HG03196 (cell line): ENCODE measurements at regions not wholly inside any gene's neighbourhood (a gene's known extent, or its start where the extent isn't known, plus 50 kb on each side); places are given as distances from the start of the nearest gene placed in this dataset.
"Not testable (repeated sequence)": the region's sequence is repeated elsewhere in the genome, so short reads cannot be mapped to it uniquely, and the experiment has no call there.

Experiments used
- ATAC-seq: cut with Tn5 transposase; IDR thresholded peaks from one replicate; pipeline ENCODE4 v1.9.1; 2021; ENCODE audit not compliant: unreplicated experiment

DNA sequence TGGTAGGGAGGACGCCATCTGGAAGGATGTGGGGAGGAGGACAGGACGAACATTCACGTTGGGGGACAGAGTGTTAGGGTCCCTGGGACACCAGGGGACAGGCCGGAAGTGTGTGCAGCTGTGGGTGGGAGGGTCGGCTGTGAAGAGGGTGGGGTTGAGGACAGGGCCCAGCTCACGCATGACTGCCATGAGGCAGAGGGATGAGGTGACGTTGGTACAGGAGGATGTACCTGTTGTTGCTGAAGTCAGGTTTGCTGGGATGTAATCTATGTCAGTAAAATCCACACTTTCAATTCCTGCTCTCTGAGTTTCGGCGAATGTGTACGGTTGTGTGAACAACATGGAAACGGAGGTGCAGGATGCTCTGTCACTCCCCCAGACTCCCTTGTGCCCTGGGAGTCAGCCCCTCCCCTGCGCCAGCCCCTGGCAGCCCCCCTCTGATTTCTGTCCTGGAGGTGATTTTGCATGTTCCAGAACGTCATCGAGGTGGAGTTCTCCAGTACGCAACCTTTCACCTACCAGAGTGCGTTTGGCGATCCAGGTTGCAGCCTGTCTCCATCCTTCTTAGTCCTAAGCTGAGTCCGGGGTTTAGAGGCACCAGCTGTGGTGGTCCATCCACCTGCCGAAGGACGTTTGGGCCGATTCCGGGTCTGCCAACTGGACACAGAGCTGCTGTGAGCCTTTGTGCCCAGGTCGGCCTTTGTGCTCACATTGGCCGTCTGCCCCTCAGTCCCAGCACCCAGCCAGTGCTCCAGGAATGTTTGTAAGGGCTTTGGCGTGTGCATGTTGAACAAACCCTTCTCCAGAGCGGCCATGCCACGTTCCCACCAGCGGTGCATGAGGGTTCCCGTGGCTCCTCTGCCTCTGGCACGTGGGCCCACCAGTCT lies 203.2 kb downstream of the NPIPB11 start:
- not testable (repeated sequence) for ATAC-seq

GRCh38 chr16:29202642-29203041 lies 203.9 kb downstream of the NPIPB11 start:
- not testable (repeated sequence) for ATAC-seq

- not testable (repeated sequence) for ATAC-seq
Measured at GRCh38 chr16:29202025-29202632, 204.4 kb downstream of the NPIPB11 start.

- not testable (repeated sequence) for ATAC-seq
Measured at GRCh38 chr16:29201296-29202024, 205.1 kb downstream of the NPIPB11 start.

DNA sequence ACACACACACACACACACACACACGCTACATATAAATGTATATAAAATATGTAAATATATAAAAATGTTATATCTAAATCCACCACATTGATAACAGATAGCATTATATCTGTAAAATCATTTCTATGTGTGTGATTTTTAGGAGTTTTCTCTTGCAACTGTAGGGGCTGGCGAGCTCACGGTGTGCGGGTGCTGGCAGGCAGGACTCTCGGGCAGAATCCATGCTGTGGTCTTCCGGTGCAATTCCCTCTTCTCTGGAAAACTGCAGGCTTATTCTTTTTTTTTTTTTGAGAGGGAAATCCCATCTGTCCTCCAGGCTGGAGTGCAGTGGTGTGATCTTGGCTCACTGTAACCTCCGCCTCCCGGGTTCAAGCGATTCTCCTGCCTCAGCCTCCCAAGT lies 205.8 kb downstream of the NPIPB11 start:
- ATAC-seq: not testable (repeated sequence)

GRCh38 chr16:29200135-29200601 lies 206.3 kb downstream of the NPIPB11 start:
- not testable (repeated sequence) for ATAC-seq

DNA sequence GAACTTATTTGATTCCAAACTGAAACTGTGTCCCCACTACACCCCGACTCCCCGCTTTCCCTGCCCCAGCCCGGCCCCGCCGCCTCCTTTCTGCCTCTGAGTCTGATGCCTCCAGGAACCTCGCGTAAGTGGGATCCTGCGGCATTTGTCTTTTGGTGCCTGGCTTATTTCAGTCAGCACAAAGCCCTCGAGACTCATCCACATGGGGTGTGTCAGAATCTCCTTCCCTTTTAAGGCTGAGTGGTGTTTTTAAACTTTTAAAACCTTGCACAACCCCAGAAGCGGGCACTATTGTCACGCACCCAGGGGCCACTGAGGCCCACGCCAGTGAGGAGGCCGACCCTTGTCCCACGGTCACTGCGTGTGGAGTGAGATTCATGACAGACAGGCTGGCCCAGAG lies 206.9 kb downstream of the NPIPB11 start:
- ATAC-seq: not testable (repeated sequence)

- ATAC-seq: no peak
Measured at GRCh38 chr16:29198731-29199521, 207.6 kb downstream of the NPIPB11 start.

DNA sequence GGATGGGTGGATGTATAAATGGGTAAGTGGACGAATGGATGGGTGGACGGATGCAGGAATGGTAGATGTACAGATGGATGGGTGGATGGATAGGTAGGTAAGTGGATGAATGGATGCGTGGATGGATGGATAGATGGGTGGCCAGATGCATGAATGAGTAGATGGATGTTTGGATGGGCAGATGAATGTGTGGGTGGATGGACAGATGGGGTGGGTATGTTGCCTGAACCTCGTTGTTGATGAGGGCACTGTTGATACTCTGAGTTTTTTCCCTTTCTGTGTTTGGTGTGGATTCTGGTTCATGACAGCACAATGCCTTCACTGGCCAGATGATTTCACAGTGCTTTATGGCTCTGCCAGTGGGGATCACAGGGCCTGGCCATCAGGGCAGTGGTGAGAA lies 208.3 kb downstream of the NPIPB11 start:
- ATAC-seq: no peak

DNA sequence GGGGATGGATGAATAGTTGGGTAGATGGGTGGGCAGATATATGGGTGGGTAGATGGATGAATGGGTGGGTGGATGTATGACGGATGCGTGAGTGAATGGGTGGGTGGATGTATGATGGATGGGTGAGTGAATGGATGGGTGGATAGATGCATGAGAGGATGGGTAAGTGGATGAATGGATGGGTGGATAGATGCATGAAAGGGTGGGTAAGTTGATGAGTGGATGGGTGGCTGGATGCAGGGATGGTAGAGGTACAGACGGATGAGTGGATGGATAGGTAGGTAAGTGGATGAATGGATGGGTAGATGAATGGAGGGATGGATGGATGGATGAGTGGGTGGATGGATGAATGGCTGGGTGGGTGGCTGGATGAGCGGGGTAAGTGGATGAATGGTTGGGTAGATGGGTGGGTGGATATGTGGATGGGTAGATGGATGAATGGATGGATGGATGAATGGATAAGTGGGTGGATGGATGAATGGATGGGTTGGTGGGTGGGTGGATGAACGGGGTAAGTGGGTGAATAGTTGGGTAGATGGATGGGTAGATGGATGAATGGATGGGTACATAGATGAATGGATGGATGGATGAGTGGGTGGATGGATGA lies 208.9 kb downstream of the NPIPB11 start:
- ATAC-seq: not testable (repeated sequence)

DNA sequence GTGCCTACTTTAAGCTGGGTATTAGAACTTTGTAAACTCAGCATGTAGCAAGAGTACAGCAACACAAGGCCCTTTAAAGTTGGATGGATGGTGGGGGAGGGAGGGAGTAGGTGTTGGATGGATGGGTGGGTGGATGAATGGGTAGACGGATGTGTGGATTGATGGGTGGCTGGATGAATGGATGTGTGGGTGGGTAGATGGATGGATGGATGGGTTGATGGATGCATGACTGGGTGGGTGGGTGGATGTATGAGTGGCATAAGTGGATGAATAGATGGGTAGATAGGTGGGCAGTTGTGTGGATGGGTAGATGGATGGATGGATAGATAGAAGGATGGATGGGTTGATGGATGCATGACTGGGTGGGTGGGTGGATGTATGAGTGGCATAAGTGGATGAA lies 209.8 kb downstream of the NPIPB11 start:
- not testable (repeated sequence) for ATAC-seq

- not testable (repeated sequence) for ATAC-seq
Measured at GRCh38 chr16:29195116-29195872, 210.4 kb downstream of the LAT start.

DNA sequence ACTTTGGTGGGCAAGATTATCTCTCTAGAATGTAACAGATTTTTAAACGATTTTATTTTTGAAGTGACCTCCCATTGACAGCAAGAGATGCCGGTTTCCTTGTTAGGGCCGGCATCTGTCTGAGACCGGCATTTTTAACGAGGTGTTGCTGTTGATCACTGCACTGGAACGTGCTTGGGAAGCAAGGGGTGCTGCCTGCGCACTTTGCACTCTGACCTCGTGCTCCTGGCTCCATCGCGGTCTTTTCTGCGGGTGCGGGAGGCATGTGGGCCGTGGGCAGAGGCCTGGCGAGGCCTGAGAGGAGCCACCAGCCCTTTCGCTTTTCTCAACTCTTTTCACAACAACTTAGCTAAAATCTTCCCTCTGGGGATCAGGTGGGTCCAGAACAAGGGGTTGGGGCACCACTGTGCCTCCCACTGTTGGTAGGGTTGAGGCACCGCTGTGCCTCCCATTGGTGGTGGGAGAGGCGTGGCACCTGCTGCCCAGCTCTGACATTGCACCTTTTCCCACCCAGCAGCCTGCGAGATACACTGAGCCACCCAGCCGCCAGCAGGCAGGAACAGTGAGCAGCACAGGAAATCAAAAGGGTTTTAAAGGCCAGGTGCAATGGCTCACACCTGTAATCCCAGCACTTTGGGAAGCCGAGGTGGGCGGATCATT lies 209.5 kb downstream of the LAT start:
- not testable (repeated sequence) for ATAC-seq

DNA sequence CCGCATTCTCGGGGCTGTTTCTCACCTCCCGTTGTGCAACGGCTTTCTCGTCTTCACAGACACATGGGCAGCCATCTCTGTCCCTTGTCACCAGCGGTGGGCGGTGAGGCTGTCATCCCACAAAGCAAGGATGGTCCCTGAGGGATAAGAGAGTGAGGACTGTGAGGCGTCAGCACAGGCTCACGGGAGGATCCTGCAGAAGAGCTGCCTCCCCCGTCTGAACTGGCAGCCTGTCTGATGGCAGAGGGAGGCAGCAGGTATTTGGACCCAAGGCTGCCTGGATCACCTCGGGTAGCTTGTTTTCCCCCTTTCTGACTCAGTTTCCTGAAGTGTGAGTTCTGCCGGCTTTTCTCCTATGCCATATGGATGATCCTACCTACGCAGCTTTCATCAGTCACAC lies 208.8 kb downstream of the LAT start:
- not testable (repeated sequence) for ATAC-seq

- not testable (repeated sequence) for ATAC-seq
Measured at GRCh38 chr16:29193248-29193574, 208.4 kb downstream of the LAT start.

DNA sequence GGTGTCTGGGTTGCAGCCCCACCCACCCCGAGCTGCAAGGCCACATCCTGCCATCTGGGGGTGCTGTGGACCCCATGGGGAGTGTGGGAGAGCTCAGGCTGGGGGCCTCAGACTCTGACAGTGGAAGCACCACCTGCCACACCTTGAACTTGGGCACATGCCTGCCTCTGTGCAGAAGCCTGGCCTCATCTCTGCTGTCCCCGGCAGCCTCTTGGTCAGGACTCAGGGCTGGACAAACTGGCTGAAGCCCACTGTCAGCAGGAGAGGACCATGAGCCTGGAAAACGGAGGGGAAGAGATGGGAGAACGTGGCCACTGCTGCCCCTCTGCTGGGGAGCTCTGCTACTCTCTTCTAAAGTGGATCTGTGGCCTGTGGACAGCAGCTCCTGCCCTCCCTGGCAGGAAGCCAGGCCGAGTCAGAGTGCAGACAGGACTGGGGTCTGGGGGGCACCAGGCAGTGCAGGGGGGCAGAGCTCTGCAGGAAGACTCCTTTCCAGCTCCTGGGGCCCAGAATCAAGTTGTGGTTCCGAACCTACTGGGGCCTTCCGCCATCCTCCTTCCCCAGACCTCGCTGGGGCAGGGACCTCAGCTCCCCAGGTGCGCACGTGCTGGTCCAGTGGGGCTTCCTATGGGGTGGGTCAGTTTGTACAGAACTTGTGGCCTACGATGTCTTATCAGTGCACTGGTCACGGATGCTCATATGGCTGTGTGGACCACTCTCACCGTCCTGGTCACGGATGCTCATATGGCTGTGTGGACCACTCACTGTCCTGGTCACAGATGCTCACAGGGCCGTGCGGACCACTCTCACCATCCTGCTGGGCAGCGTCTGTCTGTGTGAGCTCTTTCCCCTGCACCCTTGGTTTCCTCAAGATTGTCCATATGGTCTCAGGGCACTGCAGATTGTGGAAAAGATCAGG lies 207.7 kb downstream of the LAT start:
- no peak for ATAC-seq

DNA sequence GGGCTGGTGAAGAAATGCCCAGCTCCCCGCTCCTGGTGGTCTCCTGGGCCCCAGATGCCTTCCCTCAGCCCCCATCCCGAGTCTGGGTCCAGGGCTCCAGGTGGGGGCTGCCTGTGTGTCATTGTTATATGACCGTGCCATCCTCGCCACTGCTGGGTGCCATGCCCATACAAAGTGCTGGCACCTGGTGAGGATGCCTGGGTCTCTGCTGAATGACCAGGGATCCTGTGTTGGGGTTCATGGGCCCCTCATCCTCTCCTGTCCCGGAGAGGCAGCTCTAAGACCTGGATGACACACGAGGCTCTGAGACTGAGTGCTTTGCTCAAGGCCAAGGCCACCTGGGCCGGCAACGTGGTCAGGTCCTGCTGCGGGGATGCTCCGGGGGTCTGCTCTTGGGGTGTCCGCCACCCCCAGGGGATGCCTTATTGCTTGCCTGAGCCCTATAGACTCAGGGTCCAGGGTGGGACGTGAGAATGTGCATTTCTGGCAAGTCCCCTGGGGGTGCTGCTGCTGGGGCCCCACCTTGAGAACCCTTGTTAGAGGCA lies 206.9 kb downstream of the LAT start:
- not testable (repeated sequence) for ATAC-seq
